ENCODE measurements at regions not wholly inside any gene's neighbourhood (a gene's known extent, or its start where the extent isn't known, plus 50 kb on each side); places are given as distances from the start of the nearest gene placed in this dataset.
"Not testable (repeated sequence)": the region's sequence is repeated elsewhere in the genome, so short reads cannot be mapped to it uniquely, and the experiment has no call there.

- DNase-seq (ENCODE audit: low spot score) = no peak
- intact Hi-C loops (cut with DNase I) = no loop called here
Measured at GRCh38 chr13:83825676-83826075, 56.6 kb downstream of the SLITRK1 start.

GRCh38 chr13:83824560-83824959, 57.7 kb downstream of the SLITRK1 start:
- intact Hi-C loops (cut with DNase I) = no loop called here
- peak; percentile 61 for DNase-seq (ENCODE audit: low spot score)

GRCh38 chr13:83824120-83824519, 58.2 kb downstream of the SLITRK1 start:
- intact Hi-C loops (cut with DNase I) = no loop called here
- no peak for DNase-seq (ENCODE audit: low spot score)

GRCh38 chr13:83819611-83820010, 62.7 kb downstream of the SLITRK1 start:
- intact Hi-C loops (cut with DNase I) = no loop called here
- no peak for DNase-seq (ENCODE audit: low spot score)

GRCh38 chr13:83819156-83819555, 63.1 kb downstream of the SLITRK1 start:
- no peak for DNase-seq (ENCODE audit: low spot score)
- intact Hi-C loops (cut with DNase I) = no loop called here

- intact Hi-C loops (cut with DNase I) = no loop called here
- no peak for DNase-seq (ENCODE audit: low spot score)
Measured at GRCh38 chr13:83816081-83816480, 66.2 kb downstream of the SLITRK1 start.

GRCh38 chr13:83815598-83815997, 66.7 kb downstream of the SLITRK1 start:
- DNase-seq (ENCODE audit: low spot score) = no peak
- intact Hi-C loops (cut with DNase I) = no loop called here

- DNase-seq (ENCODE audit: low spot score) = no peak
- intact Hi-C loops (cut with DNase I) = no loop called here
Measured at GRCh38 chr13:83810136-83810535, 72.1 kb downstream of the SLITRK1 start.

- no peak for DNase-seq (ENCODE audit: low spot score)
- intact Hi-C loops (cut with DNase I) = no loop called here
Measured at GRCh38 chr13:83804356-83804962, 77.8 kb downstream of the SLITRK1 start.

- DNase-seq (ENCODE audit: low spot score) = no peak
- intact Hi-C loops (cut with DNase I) = no loop called here
Measured at GRCh38 chr13:83798731-83799130, 83.5 kb downstream of the SLITRK1 start.

- no peak for DNase-seq (ENCODE audit: low spot score)
- intact Hi-C loops (cut with DNase I) = no loop called here
Measured at GRCh38 chr13:83796364-83796763, 85.9 kb downstream of the SLITRK1 start.

- no peak for DNase-seq (ENCODE audit: low spot score)
- intact Hi-C loops (cut with DNase I) = no loop called here
Measured at GRCh38 chr13:83794583-83794982, 87.7 kb downstream of the SLITRK1 start.

GRCh38 chr13:83780227-83780626, 102.0 kb downstream of the SLITRK1 start:
- intact Hi-C loops (cut with DNase I) = no loop called here
- DNase-seq (ENCODE audit: low spot score) = no peak

GRCh38 chr13:83773961-83774360, 108.3 kb downstream of the SLITRK1 start:
- intact Hi-C loops (cut with DNase I) = no loop called here

GRCh38 chr13:83765796-83766195, 116.5 kb downstream of the SLITRK1 start:
- no peak for DNase-seq (ENCODE audit: low spot score)
- intact Hi-C loops (cut with DNase I) = no loop called here

More at GRCh38 chr13:83773961-83774360, 108.3 kb downstream of the SLITRK1 start:
- DNase-seq (ENCODE audit: low spot score) = no peak

GRCh38 chr13:83761631-83762030, 120.6 kb downstream of the SLITRK1 start:
- DNase-seq (ENCODE audit: low spot score) = no peak
- intact Hi-C loops (cut with DNase I) = no loop called here

GRCh38 chr13:83755210-83755609, 127.1 kb downstream of the SLITRK1 start:
- intact Hi-C loops (cut with DNase I); DNase-seq (ENCODE audit: low spot score): not testable (repeated sequence)

- intact Hi-C loops (cut with DNase I) = no loop called here
- no peak for DNase-seq (ENCODE audit: low spot score)
Measured at GRCh38 chr13:83753912-83754624, 128.2 kb downstream of the SLITRK1 start.

GRCh38 chr13:83752141-83752540, 130.1 kb downstream of the SLITRK1 start:
- intact Hi-C loops (cut with DNase I) = no loop called here

GRCh38 chr13:83740622-83741021, 141.7 kb downstream of the SLITRK1 start:
- no peak for DNase-seq (ENCODE audit: low spot score)
- intact Hi-C loops (cut with DNase I) = no loop called here

More at GRCh38 chr13:83752141-83752540, 130.1 kb downstream of the SLITRK1 start:
- no peak for DNase-seq (ENCODE audit: low spot score)

GRCh38 chr13:83738407-83738806, 143.9 kb downstream of the SLITRK1 start:
- DNase-seq (ENCODE audit: low spot score) = no peak
- intact Hi-C loops (cut with DNase I) = loop anchor here in 1 of 2 donors (10.0 kb wide), 1 partner anchor 984 kb away; no protein-coding TSS in a partner anchor
